ENCODE measurements at regions not wholly inside any gene's neighbourhood (a gene's known extent, or its start where the extent isn't known, plus 50 kb on each side); places are given as distances from the start of the nearest gene placed in this dataset.

GRCh38 chr4:81282131-81282530, 67.1 kb upstream of the PRKG2 start:
- Histone ChIP-seq H3K4me3 (ENCODE audit: insufficient read depth, low read depth, low read length) (no peak overlapping the region), H3K4me2 (ENCODE audit: low read depth, low read length) (no peak overlapping the region), H3K27me3 (ENCODE audit: control insufficient read depth, insufficient read depth, low read length) (no peaks in the 10 kb centered on the region), H4K91ac (ENCODE audit: insufficient read depth, low read depth, low read length) (no peak overlapping the region), H3K23ac (ENCODE audit: low read depth, low read length) (no peak overlapping the region), H3K27ac (ENCODE audit: insufficient read depth, low read length) (no peak overlapping the region), H3K4me1 (ENCODE audit: control insufficient read depth, insufficient read depth, low read length) (no peaks in the 10 kb centered on the region), H3K36me3 (ENCODE audit: control insufficient read depth, insufficient read depth, low read length) (no peaks in the 10 kb centered on the region), H3K14ac (replicated peaks; ENCODE audit: low read depth, low read length) (no peak overlapping the region), H3K18ac (ENCODE audit: low read depth, low read length) (no peak overlapping the region), H4K5ac (ENCODE audit: low read depth, low read length) (no peak overlapping the region), H2AFZ (replicated peaks; ENCODE audit: low read length, poor library complexity) (no peak overlapping the region), H2AK9ac (replicated peaks; ENCODE audit: low read depth, low read length, poor library complexity) (no peak overlapping the region), H3K56ac (ENCODE audit: extremely low read depth, insufficient read depth, low read length) (no peak overlapping the region), H3K9me3 (ENCODE audit: control insufficient read depth, insufficient read depth, low read length) (no peaks in the 10 kb centered on the region), H2BK20ac (ENCODE audit: low read depth, low read length) (no peak overlapping the region), H3K79me1 (ENCODE audit: low read depth in 1 of 2, low read length in 2 of 2) (no peaks in the 10 kb centered on the region), H3K9ac (ENCODE audit: low read depth, low read length) (no peak overlapping the region), H2BK15ac (ENCODE audit: low read depth, low read length) (no peak overlapping the region), H3K9me1 (ENCODE audit: insufficient read depth, low read length) (no peaks in the 10 kb centered on the region; the same call in 1 of the 2 replicates), H4K20me1 (ENCODE audit: insufficient read depth, low read length) (no peaks in the 10 kb centered on the region), H2AK5ac (ENCODE audit: low read depth, low read length) (no peak overlapping the region), H3K4ac (ENCODE audit: low read depth, low read length) (peak overlapping the region; percentile 32; the same call in 1 of the 2 replicates), H4K8ac (ENCODE audit: low read depth in 2 of 2, low read length in 2 of 2) (no peak overlapping the region), H2BK120ac (ENCODE audit: low read depth, low read length) (no peak overlapping the region), H2BK5ac (ENCODE audit: low read depth, low read length, poor library complexity, severe bottlenecking) (no peak overlapping the region)
- ChIA-PET POLR2A (ENCODE audit: unreplicated experiment) (no interaction called here), CTCF (no interaction called here)
- dilution Hi-C loops (cut with HindIII; ENCODE audit: low sequenced_read_pairs, unreplicated experiment): no loop called here
- in situ Hi-C loops (cut with MboI; ENCODE audit: low sequenced_read_pairs): no loop called here
- intact Hi-C loops (cut with micrococcal nuclease): no loop called here
- whole genome bisulfite sequencing, 2 experiments (ENCODE audit: extremely low coverage in 2 of 2, insufficient read length in 1 of 2): no CpG with 5 or more reads among the region's 3 CpGs
- ATAC-seq (ENCODE audit: low read depth): no peak
- no peak for DNase-seq
- BruUV-seq (replicated peaks): no TSS peak
- TF ChIP-seq MAFK (IDR thresholded peaks at IDR 0.05; ENCODE audit: low read depth, low read length): no peak
- TF ChIP-seq BHLHE40 (IDR thresholded peaks at IDR 0.05; ENCODE audit: low read depth, low read length): no peak
- no peak for TF ChIP-seq MAZ (IDR thresholded peaks at IDR 0.05; ENCODE audit: borderline replicate concordance, low read depth, low read length)
- no peak for TF ChIP-seq MXI1 (IDR thresholded peaks at IDR 0.05; ENCODE audit: borderline replicate concordance, low read depth, low read length)
- no peak for TF ChIP-seq SMC3 (IDR thresholded peaks at IDR 0.05; ENCODE audit: low read depth, low read length)
- no peak for TF ChIP-seq FOS (IDR thresholded peaks at IDR 0.05; ENCODE audit: low read depth, low read length)
- TF ChIP-seq RCOR1 (IDR thresholded peaks at IDR 0.05; ENCODE audit: insufficient replicate concordance, low read length): no peak
- TF ChIP-seq ELK1 (IDR thresholded peaks at IDR 0.05; ENCODE audit: borderline replicate concordance, low read depth, low read length): no peak
- TF ChIP-seq, protein P1, sequence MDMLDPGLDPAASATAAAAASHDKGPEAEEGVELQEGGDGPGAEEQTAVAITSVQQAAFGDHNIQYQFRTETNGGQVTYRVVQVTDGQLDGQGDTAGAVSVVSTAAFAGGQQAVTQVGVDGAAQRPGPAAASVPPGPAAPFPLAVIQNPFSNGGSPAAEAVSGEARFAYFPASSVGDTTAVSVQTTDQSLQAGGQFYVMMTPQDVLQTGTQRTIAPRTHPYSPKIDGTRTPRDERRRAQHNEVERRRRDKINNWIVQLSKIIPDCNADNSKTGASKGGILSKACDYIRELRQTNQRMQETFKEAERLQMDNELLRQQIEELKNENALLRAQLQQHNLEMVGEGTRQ (IDR thresholded peaks at IDR 0.05; ENCODE audit: low read depth, low read length): no peak
- TF ChIP-seq RFX5 (IDR thresholded peaks at IDR 0.05; ENCODE audit: low read depth, low read length): no peak
- no peak for TF ChIP-seq NFE2L2 (IDR thresholded peaks at IDR 0.05; ENCODE audit: low read depth, low read length)
- TF ChIP-seq CEBPB (IDR thresholded peaks at IDR 0.05; ENCODE audit: low read depth, low read length): no peak
- TF ChIP-seq, protein P2, sequence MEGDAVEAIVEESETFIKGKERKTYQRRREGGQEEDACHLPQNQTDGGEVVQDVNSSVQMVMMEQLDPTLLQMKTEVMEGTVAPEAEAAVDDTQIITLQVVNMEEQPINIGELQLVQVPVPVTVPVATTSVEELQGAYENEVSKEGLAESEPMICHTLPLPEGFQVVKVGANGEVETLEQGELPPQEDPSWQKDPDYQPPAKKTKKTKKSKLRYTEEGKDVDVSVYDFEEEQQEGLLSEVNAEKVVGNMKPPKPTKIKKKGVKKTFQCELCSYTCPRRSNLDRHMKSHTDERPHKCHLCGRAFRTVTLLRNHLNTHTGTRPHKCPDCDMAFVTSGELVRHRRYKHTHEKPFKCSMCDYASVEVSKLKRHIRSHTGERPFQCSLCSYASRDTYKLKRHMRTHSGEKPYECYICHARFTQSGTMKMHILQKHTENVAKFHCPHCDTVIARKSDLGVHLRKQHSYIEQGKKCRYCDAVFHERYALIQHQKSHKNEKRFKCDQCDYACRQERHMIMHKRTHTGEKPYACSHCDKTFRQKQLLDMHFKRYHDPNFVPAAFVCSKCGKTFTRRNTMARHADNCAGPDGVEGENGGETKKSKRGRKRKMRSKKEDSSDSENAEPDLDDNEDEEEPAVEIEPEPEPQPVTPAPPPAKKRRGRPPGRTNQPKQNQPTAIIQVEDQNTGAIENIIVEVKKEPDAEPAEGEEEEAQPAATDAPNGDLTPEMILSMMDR (conservative IDR thresholded peaks at IDR 0.05; ENCODE audit: low read depth, low read length): no peak
- no peak for TF ChIP-seq POLR2A (IDR thresholded peaks at IDR 0.05; ENCODE audit: low read depth, low read length)
- TF ChIP-seq RAD21 (IDR thresholded peaks at IDR 0.05; ENCODE audit: low read length): no peak
